NCI-H2107 treated with DMSO at 0.1 percent for 48 hours (cell line): ENCODE measurements at regions not wholly inside any gene's neighbourhood (a gene's known extent, or its start where the extent isn't known, plus 50 kb on each side); places are given as distances from the start of the nearest gene placed in this dataset.

Source experiments
- DNase-seq: peaks from one replicate; lab custom pipeline; 2025; ENCODE audit not compliant: unreplicated experiment; lab: John Stamatoyannopoulos, UW

GRCh38 chr21:38186661-38187270 is 70.0 kb upstream of the KCNJ15 start:
- no peak for DNase-seq

- DNase-seq = no peak
These were observed 68.8 kb upstream of the KCNJ15 start for GRCh38 chr21:38188037-38188436.

- DNase-seq = no peak
These were observed 60.8 kb upstream of the KCNJ15 start for GRCh38 chr21:38196036-38196435.

- no peak for DNase-seq
These were observed 54.0 kb upstream of the KCNJ15 start for GRCh38 chr21:38202811-38203210.

- no peak for DNase-seq
These were observed 53.6 kb upstream of the KCNJ15 start for GRCh38 chr21:38203229-38203628.

- DNase-seq = no peak
These were observed 50.9 kb upstream of the KCNJ15 start for GRCh38 chr21:38205940-38206339.

- DNase-seq = no peak
These were observed 50.1 kb upstream of the KCNJ15 start for GRCh38 chr21:38206646-38207045.
